Activated CD4-positive, CD25-positive, alpha-beta regulatory T cell treated with anti-CD3 and anti-CD28 coated beads, Interleukin-2, amount 50 U/mL, for 24 hours (primary cell): ENCODE measurements at regions not wholly inside any gene's neighbourhood (a gene's known extent, or its start where the extent isn't known, plus 50 kb on each side); places are given as distances from the start of the nearest gene placed in this dataset.
"Not testable (repeated sequence)": the region's sequence is repeated elsewhere in the genome, so short reads cannot be mapped to it uniquely, and the experiment has no call there.

Experiments used
- ATAC-seq, 2 donors: fragments of 150-1000 bp; cut with Tn5 transposase; one replicate each; pipeline ENCODE4 v1.10.0; 2021; ENCODE audit warnings: mild to moderate bottlenecking in 1 of 2, moderate library complexity in 1 of 2

- no peak for ATAC-seq
Observed at GRCh38 chr20:40309731-40310130, 379.3 kb downstream of the MAFB start.

GRCh38 chr20:40307997-40308396 lies 381.0 kb downstream of the MAFB start:
- no peak for ATAC-seq

GRCh38 chr20:40307268-40307667 lies 381.8 kb downstream of the MAFB start:
- ATAC-seq = no peak

GRCh38 chr20:40305303-40305702 lies 383.7 kb downstream of the MAFB start:
- ATAC-seq = no peak

GRCh38 chr20:40304119-40304613 lies 384.9 kb downstream of the MAFB start:
- ATAC-seq = no peak

GRCh38 chr20:40294747-40295146 lies 394.3 kb downstream of the MAFB start:
- ATAC-seq = no peak

GRCh38 chr20:40294175-40294574 lies 394.9 kb downstream of the MAFB start:
- no peak for ATAC-seq

- ATAC-seq = no peak
Observed at GRCh38 chr20:40293740-40294139, 395.3 kb downstream of the MAFB start.

- no peak for ATAC-seq
Observed at GRCh38 chr20:40291493-40292135, 397.4 kb downstream of the MAFB start.

- no peak for ATAC-seq
Observed at GRCh38 chr20:40287683-40288082, 401.4 kb downstream of the MAFB start.

- ATAC-seq = no peak
Observed at GRCh38 chr20:40286975-40287531, 402.0 kb downstream of the MAFB start.

GRCh38 chr20:40284611-40285010 lies 404.4 kb downstream of the MAFB start:
- no peak for ATAC-seq

GRCh38 chr20:40283689-40284088 lies 405.3 kb downstream of the MAFB start:
- no peak for ATAC-seq

GRCh38 chr20:40282941-40283340 lies 406.1 kb downstream of the MAFB start:
- ATAC-seq = no peak

- no peak for ATAC-seq
Observed at GRCh38 chr20:40282541-40282940, 406.5 kb downstream of the MAFB start.

- ATAC-seq = no peak
Observed at GRCh38 chr20:40280616-40281015, 408.4 kb downstream of the MAFB start.

- no peak for ATAC-seq
Observed at GRCh38 chr20:40279390-40279789, 409.6 kb downstream of the MAFB start.

GRCh38 chr20:40278673-40279072 lies 410.4 kb downstream of the MAFB start:
- ATAC-seq = no peak

GRCh38 chr20:40276301-40276700 lies 412.7 kb downstream of the MAFB start:
- no peak for ATAC-seq

GRCh38 chr20:40275738-40276137 lies 413.3 kb downstream of the MAFB start:
- no peak for ATAC-seq

- no peak for ATAC-seq
Observed at GRCh38 chr20:40274912-40275533, 414.0 kb downstream of the MAFB start.

- not testable (repeated sequence) for ATAC-seq
Observed at GRCh38 chr20:40269274-40269673, 419.8 kb downstream of the MAFB start.

- ATAC-seq = no peak
Observed at GRCh38 chr20:40268321-40269075, 420.5 kb downstream of the MAFB start.
